ENCODE measurements at regions not wholly inside any gene's neighbourhood (a gene's known extent, or its start where the extent isn't known, plus 50 kb on each side); places are given as distances from the start of the nearest gene placed in this dataset.

DNA sequence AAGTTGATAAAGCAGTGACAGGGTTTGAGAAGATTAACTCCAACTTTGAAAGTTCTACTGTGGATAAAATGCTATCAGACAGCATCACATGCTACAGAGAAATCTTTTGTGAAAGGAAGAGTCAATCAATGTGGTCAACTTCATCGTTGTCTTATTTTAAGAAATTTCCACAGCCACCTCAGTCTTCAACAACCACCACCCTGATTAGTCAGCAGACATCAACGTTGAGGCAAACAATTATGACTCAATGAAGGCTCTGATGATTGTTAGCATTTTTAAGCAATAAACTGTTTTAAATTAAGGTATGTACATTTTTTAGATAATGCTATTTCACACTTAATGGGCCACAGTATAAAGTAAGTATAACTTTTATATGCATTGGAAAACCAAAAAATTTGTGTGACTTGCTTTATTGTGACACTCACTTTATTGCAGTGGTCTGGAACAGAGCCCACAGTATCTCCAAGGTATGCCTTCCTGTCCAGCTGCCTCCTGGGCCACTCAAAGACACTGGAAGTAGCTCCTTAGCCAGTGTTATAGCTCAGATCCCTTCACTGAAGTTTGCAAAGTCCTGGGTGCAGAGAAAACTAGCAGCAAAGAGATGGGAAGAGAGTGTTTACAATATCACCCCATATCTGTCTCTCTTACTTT, 293.1 kb downstream of the ARHGAP12 start:
- DNase-seq = peak in 1 of 2 donors; percentile 43

DNA sequence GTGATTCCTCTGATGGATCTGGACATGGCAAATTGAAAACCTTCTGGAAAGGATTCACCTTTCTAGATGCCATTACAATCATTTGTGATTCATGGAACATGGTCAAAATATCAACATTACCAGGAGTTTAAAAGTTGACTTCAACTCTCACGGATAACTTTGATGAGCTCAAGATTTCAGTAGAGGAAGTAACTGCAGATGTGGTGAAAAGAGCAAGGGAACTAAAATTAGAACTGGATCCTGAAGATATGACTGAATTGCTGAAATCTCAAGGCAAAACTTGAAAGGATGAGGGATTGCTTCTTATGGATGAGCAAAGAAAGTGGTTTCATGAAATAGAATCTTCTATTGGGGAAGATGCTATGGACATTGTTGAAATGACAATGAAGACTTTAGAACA, 293.6 kb downstream of the ARHGAP12 start:
- no peak for DNase-seq

DNA sequence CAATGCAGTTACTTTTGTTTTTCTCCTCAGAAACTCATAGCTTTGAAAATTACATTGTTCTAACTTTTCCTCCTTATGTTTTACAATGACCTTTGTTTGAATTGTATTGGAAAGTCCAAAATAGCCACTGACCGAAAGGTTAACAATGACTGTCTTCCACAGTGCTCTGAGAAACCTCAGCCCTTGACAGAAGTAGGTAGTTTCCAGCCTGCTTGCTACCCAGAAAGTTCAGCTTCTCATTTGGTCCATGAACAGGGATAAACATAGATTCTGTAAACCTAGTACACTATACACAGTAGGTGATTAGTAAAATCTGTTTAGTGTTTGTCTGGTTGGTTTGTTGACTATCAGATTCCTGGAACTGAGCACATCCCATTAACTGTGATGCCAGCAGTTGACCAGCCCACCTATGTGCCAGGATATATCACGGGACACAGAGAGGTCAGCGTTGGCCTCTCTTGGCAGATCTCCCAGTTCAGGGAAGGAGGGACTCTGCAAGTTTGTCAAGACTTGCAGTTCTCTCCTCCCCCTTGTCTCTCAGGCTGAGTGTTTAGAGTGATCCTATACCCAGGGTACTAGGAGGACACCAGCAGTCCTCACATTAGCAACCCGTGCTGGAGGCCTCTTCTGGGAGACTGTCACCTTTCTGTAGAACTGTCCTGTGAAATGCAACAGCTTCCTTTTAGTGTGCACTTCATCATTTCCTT, 297.6 kb downstream of the ARHGAP12 start:
- DNase-seq = peak in 1 of 2 donors; percentile 40

DNA sequence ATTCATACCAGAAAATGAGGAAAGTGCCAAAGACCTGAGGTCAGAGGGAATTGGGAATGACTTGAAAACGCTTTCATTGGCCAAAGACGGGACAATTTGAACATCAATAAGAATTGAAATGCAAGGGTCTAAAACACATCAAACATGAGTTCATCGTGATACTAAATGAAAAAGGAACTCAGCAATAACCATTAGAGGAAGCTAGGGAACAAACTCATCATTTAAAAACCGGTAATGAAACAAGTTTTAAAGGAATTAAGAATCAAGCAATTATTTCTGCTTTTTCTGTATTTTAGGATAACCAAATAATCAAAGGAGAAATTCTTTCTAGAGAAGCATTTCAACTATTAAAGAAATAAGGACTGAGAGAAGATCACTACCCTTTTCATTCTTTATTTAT, 303.1 kb downstream of the ARHGAP12 start:
- peak; percentile 48 to 62 for DNase-seq

DNA sequence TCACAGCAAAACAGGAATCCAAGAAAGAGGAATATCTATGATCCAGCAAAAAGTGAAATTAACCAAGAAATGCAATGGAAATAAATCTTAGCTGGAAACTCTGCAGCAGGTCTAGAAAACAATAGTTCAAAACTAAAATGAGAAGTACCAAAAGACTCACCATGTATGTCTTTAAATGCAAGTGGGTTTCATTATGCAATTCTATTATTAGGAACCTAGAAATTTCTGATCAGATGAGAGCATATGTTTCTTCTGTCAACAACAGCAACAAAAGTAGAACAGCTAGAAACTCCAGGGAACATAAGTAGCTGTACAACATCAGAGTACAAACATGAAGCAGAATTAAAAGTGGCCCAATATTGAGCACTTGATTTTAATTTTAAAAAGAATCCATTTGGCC, 304.0 kb downstream of the ARHGAP12 start:
- peak in 1 of 2 donors; percentile 66 for DNase-seq

DNA sequence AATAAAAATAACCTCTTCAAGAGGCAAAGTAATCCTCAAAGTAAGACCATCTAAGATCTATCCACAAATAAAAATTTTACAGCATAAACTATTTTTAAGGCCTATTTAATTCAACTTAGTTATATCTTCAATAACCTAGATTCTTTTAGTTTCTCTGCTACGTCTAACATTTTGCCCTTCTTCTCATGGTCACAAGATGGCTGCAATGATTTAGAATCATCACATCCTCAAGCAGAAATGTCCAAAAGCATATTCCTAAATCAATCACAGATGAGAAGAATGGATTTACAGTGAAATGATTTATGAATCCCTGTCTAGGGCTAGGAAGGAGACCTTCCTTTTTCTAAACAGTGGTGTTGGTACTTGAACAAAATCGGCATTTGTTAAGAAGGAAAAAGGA, 304.7 kb downstream of the ARHGAP12 start:
- DNase-seq = no peak

DNA sequence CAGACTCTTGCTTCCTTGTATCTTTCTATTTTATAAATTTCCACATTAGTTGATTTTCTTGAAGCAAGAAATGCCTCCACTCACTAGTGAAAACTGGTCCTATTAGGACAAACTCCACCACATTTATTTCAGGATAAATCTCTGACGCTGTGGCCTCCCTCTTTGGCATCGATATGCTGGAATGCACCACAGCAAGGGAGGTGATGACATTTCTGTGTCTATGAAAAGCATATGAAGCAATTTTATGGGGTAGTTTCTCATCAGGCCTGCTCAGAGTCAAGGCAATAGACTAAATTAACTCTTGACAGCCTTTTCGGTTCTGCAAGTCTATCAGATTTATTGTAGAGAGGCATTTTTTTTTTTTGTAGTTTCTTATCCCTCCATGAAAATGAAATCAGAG, 304.4 kb downstream of the ZEB1 start:
- DNase-seq = peak; percentile 49 to 70

DNA sequence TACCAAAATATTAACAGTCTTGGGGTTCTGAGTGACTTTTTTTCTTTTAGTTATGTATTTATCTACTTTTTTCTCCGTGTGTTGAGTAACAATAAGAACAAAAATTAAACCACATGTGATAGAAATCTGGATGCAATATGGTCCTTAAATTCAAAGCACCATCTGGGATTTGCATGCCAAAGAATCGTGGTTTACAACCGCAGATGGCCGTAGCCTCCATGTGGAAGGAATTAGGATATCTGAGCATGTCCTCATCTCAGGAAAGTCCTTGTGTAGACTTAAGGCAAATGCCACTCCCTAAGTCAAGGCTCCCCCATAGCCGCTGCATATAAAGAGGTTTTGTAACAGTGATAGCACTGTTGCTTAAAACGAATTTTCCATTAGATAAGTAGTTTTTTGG, 304.0 kb downstream of the ZEB1 start:
- DNase-seq = no peak

DNA sequence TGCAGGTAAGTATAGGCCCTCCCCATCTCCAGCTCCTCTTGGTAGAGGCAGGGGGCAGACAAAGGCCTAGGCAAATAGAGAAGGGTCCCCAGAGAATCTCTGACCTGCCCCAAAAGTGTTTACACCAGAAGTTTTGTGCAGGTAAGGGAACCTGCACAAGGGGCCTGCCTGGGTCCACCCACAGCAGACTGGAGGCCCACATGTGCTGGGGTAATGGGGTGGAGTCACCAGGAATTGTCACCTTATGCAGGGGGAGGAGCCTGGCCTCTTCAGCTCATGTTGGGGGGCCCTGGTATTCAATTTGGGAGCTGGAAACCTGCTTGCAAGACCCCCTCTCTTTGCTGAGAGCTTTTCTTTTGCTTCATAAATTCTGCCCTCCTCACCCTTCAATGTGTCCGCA, 302.7 kb downstream of the ZEB1 start:
- DNase-seq = no peak

DNA sequence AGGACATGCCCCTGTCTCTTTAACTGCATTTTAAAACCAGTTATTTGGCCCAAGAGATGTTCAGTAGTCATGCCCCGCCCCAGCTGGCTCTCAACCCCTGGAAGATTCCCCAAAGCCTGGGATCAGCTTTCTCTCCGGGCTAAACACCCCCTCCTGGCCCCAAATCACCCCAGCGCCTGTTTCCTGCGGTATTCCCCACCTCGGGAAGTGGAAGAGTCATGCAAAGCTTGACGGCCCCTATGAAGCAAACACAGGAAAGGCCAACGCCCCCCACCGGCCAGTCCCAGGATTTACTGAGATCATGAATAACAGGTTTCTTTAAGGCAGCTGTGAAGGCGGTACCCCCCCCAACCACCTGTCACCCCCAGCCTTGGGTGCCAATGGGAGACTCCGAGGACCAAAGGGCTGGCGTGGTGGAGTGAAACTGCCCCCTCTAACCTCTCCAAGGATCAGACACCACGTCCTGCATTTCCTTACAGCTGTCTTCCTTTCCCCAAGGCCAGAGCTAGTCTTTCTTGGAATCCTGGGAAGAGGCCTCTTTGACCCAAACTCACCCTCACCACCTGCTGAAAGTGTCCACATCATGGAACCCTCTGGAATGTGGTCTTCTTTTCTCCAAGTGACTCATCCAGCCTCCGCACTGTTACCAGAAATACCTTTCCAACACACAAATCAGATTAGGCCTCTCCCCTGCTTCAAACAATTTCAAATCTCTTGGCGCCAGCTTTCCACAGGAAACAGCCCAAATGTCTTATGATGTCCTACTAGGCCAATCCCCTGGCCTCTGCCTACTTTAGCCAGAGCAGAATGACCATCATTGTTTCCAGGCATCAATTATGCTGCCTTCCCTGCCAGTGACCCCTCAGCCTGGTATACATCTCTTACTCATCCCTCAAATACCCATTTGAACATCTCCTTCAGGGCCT, 301.5 kb downstream of the ZEB1 start:
- peak in 1 of 2 donors; percentile 72 for DNase-seq

DNA sequence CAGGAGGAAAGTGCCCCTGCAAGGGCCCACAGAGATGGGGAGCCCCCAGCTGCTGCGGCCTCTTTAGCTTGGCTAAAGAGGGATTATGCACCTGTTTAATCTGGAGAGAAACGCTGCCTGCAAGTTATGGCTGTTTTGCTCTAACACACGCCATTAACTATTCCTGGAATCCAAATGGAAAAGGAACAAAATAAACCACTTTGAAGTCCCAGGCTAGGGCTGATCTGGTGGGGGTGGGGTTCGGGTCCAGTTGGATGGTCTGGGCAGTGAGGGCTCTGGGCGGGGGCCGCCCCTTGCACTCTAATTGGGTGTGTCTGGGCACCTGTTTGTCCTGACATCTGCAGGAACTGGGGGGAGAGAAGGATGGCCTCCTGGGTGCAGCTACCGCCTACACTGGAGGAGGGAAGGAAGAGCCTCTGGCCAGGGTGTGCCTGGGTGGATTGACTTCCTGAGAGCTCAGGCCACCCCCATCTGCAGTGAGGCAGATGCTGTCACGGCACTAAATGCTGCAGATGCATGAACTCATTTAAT, 300.6 kb downstream of the ZEB1 start:
- DNase-seq = peak in 1 of 2 donors; percentile 46

DNA sequence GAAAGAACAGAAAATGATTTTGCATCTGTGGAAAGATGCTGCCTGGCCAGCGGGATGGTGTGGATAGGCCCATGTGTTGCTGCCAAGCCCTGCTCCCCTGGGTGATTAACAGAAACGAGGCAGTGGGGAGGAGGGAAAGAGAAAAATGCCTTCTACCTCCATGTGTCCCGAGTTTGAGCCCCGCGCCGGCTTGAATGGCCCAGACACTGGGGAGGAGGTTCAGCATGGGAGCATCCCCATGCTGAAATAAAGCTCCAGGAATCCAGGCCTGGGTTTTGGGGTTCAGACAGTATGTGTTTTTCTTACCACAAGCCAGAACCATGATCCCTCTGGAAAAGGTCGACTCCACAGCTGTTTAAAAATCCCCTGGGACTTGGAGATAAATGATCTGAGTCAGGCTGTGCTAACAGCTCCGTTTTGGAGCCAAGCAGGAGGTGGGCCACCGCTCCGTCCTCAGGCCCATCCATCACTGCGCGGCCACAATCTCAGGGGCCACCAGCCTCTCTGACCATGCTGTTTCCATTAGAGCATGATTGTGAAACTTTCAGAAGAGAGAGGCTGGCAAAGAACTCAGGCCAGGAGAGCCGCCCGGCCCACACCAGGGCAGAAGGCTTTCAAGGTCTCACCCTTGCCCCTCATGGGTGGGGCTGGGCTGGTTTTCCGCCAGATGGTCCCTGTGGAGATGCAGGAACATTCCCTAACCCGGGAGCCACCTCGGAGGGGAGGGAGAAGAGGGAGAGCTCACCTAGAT, 299.7 kb downstream of the ZEB1 start:
- DNase-seq = no peak

DNA sequence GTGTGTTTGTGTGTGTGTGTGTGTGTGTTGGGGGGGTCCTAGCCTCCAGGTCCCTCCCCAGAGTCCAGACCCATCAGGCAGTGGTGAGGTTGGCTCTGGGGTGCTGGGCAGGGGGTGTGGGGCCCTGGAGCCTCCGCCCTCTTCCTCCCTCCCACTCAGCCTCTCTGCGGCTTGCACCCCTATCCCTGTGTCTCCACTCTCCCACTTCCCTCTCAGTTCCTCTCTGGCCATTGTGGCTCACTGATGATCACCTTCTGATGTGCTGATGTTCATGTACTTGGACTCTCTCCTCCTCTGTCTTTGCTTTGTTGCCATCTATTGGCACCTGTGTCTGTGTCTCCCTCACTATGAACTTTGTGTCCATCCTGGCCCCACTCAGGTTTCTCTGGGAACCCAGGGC, 298.7 kb downstream of the ZEB1 start:
- no peak for DNase-seq

DNA sequence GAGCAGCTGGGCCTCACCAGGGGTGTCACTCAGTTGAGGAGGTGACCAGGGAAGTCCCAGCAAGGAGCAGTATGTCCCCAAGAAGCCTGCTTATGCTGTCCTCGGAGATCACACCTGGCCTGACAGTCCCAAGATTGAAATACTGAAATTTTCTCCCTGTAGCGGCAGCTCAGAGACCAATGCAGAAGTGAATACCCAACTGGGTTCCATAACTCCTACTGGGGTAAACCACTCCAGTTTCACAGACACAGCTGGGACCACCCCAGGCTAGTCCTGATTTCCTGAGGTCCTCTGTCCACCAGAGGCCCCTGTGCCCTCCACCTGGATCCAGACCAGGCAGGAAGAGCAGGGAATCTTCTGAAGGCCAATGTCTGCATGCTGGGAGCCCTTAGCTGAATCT, 298.1 kb downstream of the ZEB1 start:
- no peak for DNase-seq

DNA sequence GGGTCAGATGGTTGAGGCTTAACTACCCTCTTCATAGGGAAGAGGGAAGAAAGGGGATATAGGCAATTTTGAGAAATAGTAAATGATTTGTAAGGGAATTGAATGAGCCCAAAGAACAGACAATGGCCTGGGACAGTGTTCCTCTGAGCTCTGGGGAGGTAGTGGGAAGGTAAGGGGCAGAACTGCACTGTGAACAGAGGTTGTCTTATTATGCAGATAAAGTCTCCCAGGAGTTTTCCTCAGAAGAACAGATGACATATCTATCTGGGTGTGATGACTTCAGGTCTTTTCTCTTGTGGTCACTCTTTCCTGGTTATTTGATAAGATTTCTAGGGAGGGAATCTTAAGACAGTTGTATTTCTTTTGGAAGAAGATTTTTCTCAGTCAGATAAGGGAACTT, 296.1 kb downstream of the ZEB1 start:
- DNase-seq = no peak

DNA sequence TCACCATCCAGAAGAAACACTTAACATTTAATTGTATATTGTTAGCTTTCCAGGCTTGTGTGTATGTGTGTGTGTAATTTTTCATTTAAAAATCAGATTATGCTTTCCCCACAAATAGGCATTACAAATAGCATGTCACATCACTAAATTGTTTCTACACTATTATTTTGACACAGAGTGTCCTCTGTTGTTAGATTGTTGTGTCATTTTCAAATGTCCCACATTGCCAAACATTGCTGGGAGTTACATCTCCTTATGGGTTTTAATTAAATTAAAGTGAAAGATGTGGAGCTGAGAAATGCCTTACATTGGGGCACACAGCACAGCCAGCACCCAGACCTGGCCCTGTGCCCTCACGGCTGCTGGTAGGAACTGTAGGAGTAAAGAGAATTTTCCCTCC, 295.6 kb downstream of the ZEB1 start:
- peak; percentile 90 to 93 for DNase-seq

DNA sequence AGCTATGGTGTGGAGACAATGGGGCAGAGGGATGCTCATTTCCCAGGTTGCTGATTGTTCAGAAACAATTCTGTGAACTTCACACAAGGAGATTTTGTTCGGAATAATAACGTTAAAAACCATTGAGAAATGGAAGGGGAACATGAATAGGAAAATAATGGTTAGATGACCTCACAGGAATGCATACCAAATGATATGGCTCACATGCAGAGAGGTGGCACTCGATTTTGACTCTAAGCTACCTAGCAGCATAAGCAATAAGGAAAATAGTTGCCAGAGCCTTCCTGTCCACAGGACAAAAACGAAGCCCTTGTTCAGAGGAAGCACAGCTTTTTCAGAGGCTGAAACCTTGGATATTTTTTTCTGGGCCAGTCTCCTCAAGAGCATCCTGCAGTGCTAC, 293.1 kb downstream of the ZEB1 start:
- no peak for DNase-seq

DNA sequence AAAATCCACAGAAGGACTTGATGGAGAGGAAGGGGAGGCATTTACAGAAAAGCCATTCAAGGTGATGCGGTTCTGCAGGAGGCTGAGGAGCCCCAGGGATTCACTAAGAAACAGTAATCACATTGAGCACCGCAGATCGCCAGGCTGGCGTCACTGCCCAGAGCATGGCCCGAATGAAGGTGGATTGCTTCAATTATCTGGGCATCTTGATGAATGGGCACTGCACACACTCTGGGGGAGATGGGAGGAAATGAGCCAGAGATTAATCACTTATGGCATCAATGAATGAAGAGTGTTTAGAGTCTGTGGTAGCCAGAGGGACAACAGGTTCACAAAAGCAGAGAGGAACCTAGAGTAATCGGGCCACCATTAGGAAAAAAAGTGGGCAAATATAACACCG, 292.1 kb downstream of the ZEB1 start:
- DNase-seq = no peak

DNA sequence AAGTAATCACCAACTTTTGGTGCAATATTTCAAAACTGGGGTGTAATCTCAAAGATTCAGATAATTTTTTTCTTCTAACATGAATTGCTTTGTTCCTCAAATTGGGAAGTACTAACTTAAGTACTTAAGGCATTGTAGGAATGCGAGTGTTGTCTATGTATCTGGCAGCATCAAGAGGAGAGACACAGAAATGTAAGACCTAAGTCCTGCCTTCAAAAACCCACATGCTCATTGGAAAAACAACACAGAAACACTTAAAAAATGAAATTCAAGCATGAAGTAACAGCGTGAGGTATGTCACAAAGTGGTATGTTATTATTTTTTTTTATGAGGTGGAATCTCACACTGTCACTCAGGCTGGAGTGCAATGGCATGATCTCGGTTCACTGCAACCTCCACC, 288.5 kb downstream of the ZEB1 start:
- DNase-seq = no peak

DNA sequence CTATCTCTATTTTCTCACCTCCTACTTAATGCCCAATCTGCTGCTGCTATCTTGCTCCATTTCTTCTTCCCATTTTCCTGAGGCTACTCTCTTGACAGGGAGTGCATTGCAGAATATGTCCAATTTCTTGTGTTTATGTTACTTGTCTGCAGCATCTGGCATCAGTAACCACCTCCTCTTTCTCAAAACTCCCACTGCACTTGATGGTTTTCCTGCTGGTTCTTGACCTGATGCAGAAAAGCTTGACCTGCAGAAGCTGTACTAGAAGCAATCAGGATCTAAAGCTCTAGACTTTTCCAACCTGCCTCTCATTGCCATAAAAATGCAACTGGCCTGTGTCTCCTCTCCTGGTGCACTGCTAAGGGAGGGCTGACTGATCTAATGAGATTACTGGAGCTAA, 287.8 kb downstream of the ZEB1 start:
- no peak for DNase-seq

DNA sequence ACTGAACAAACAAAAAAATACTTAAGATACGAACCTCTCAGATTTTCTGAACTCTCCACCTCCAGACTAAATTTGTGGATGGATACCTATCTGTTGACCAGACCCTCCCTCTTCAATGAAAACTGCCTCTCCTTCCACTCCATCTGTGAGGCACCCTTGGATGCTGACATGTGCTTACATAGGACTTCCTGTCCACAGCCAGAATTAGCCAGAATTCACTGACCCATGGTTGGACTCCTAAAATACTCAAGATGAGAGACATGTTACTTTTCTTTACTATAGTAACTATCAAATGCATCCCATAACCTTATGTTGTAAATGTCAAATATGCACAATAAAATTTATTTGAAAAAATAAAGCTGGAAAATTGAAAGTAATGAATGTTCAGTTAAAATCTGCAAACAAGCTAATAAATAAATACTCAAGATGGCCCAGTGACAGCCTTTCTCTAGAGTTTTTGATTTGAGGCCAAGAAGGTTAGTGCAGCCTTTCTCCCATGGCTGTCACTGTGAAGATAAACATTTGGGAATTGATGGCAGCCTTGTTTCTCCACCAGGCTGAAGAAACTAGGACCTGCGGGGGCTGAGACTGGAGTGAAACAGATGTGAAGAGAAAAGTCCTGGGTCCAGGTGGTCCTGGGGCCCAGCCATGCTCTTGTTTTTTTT, 287.0 kb downstream of the ZEB1 start:
- DNase-seq = no peak

DNA sequence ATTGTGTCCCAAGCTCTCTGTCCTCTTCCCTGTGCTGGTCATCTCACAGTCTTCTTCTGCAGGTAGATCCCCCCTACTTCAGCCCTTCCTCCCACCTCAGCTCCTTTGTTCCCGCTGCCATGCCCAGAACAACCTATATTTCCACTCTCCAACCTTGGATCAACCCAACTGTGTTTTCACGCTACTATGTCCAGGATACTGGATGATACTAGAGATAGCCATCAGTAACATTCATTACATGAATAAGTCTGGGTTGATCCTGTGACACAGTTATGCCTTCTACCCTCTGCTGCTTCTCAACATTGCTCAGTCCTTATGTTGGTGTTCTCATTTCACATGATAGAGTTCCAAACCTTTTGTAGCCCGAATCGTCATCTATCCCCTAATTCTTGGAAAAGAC, 286.4 kb downstream of the ZEB1 start:
- no peak for DNase-seq

Data from inflammatory macrophage treated with lipopolysaccharide for 1 hour (primary cell).